ENCODE measurements at regions not wholly inside any gene's neighbourhood (a gene's known extent, or its start where the extent isn't known, plus 50 kb on each side); places are given as distances from the start of the nearest gene placed in this dataset.

- TF ChIP-seq, protein P1, sequence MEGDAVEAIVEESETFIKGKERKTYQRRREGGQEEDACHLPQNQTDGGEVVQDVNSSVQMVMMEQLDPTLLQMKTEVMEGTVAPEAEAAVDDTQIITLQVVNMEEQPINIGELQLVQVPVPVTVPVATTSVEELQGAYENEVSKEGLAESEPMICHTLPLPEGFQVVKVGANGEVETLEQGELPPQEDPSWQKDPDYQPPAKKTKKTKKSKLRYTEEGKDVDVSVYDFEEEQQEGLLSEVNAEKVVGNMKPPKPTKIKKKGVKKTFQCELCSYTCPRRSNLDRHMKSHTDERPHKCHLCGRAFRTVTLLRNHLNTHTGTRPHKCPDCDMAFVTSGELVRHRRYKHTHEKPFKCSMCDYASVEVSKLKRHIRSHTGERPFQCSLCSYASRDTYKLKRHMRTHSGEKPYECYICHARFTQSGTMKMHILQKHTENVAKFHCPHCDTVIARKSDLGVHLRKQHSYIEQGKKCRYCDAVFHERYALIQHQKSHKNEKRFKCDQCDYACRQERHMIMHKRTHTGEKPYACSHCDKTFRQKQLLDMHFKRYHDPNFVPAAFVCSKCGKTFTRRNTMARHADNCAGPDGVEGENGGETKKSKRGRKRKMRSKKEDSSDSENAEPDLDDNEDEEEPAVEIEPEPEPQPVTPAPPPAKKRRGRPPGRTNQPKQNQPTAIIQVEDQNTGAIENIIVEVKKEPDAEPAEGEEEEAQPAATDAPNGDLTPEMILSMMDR (IDR thresholded peaks at IDR 0.05): no peak
- TF ChIP-seq POLR2A (IDR thresholded peaks at IDR 0.05): no peak
Measured at GRCh38 chr1:82788660-82789059, 987.9 kb downstream of the ADGRL2 start.

Data from Peyer's patch (tissue), 4 donors.